DND-41 (cell line): ENCODE measurements at regions not wholly inside any gene's neighbourhood (a gene's known extent, or its start where the extent isn't known, plus 50 kb on each side); places are given as distances from the start of the nearest gene placed in this dataset.

Experiments
- ATAC-seq: fragments of 200-7000 bp; cut with Tn5 transposase; 3 replicates; pipeline ENCODE4 v1.9.1; 2021; ENCODE audit warnings: low read depth; ENCODE audit not compliant: insufficient read depth
- DNase-seq: peaks from one replicate; pipeline ENCODE4 v3.0.0-alpha.2; 2020
- H2AFZ ChIP-seq: 2 replicates; pipeline ENCODE4 v1.6.0; 2012; ENCODE audit warnings: low read depth, low read length
- H3K27ac ChIP-seq: 2 replicates; pipeline ENCODE4 v1.5.1; 2012; ENCODE audit warnings: low read length, inconsistent platforms
- H3K27me3 ChIP-seq: fragments of 200-600 bp; sonication (generic); 2 replicates; pipeline ENCODE4 v1.6.0; 2012; ENCODE audit warnings: low read length, mild to moderate bottlenecking, inconsistent platforms; ENCODE audit not compliant: insufficient read depth, poor library complexity
- H3K36me3 ChIP-seq: 2 replicates; pipeline ENCODE4 v1.5.1; 2012; ENCODE audit warnings: low read length, inconsistent platforms; ENCODE audit not compliant: insufficient read depth
- H3K4me1 ChIP-seq: 2 replicates; pipeline ENCODE4 v1.5.1; 2012; ENCODE audit warnings: mild to moderate bottlenecking, low read length; ENCODE audit not compliant: insufficient read depth
- H3K4me2 ChIP-seq: 2 replicates; pipeline ENCODE4 v1.6.0; 2012; ENCODE audit warnings: mild to moderate bottlenecking, moderate library complexity, low read length, inconsistent platforms; ENCODE audit not compliant: insufficient read depth
- H3K4me3 ChIP-seq, 2 experiments: fragments of 200-600 bp in 1 of 2; shearing (Covaris generic) in 1 of 2; 2 replicates each; pipeline ENCODE4 v1.5.1; 2012 to 2016; ENCODE audit warnings: inconsistent platforms in 2 of 2, low read length in 2 of 2, mild to moderate bottlenecking in 2 of 2, low read depth in 1 of 2, moderate library complexity in 1 of 2
- H3K79me2 ChIP-seq: 2 replicates; pipeline ENCODE4 v1.6.0; 2012; ENCODE audit warnings: low read length, inconsistent platforms; ENCODE audit not compliant: insufficient read depth
- H3K9ac ChIP-seq: 2 replicates; pipeline ENCODE4 v1.6.0; 2012; ENCODE audit warnings: low read depth, mild to moderate bottlenecking, inconsistent platforms, low read length, moderate library complexity
- H3K9me3 ChIP-seq: 2 replicates; pipeline ENCODE4 v1.5.1; 2012; ENCODE audit warnings: low read length, moderate library complexity, mild to moderate bottlenecking, inconsistent platforms; ENCODE audit not compliant: insufficient read depth, severe bottlenecking
- H4K20me1 ChIP-seq: 2 replicates; pipeline ENCODE4 v1.6.0; 2012; ENCODE audit warnings: low read length; ENCODE audit not compliant: insufficient read depth
- EZH2 ChIP-seq: IDR thresholded peaks from 3 replicates; pipeline ENCODE4 v1.6.1; 2012; ENCODE audit warnings: borderline replicate concordance, low read depth, mild to moderate bottlenecking, moderate library complexity, low read length, inconsistent platforms; ENCODE audit not compliant: severe bottlenecking
- TF ChIP-seq, protein P1 (sequence below): IDR thresholded peaks from 2 replicates; pipeline ENCODE4 v1.5.1; 2012; ENCODE audit warnings: borderline replicate concordance, low read length, moderate library complexity, mild to moderate bottlenecking; ENCODE audit not compliant: poor library complexity, severe bottlenecking; ENCODE audit errors: extremely low read depth

DNA sequence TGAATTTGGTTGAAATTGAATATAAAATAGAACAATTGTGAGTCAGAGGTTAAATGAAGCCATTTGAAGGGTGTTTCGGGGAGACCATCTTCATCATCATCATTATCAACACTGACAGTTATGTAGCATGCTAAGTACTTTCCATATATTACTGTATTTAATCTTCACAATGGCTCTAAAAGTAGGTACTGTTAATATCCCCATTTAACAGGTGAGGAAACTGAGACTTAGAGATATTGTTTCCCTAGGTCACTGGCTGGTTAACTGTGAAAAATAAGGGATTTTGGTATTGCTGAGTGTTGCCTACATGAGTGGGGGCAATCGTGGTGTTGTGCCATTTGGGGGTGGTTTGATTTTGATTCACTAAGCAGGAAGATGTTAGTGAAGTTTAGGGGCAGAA lies 100.3 kb downstream of the TBX19 start:
- Histone ChIP-seq H3K4me1 (no peaks in the 10 kb centered on the region), H3K4me2 (no peak overlapping the region), H3K79me2 (no peaks in the 10 kb centered on the region), H4K20me1 (no peaks in the 10 kb centered on the region), H3K36me3 (no peaks in the 10 kb centered on the region), H3K9ac (no peak overlapping the region), H3K27ac (no peak overlapping the region), H3K9me3 (no peaks in the 10 kb centered on the region), H3K4me3 (no peak overlapping the region), H2AFZ (no peak overlapping the region), H3K27me3 (no peaks in the 10 kb centered on the region)
- DNase-seq (no peak), ATAC-seq (no peak)
- TF ChIP-seq, protein P1, sequence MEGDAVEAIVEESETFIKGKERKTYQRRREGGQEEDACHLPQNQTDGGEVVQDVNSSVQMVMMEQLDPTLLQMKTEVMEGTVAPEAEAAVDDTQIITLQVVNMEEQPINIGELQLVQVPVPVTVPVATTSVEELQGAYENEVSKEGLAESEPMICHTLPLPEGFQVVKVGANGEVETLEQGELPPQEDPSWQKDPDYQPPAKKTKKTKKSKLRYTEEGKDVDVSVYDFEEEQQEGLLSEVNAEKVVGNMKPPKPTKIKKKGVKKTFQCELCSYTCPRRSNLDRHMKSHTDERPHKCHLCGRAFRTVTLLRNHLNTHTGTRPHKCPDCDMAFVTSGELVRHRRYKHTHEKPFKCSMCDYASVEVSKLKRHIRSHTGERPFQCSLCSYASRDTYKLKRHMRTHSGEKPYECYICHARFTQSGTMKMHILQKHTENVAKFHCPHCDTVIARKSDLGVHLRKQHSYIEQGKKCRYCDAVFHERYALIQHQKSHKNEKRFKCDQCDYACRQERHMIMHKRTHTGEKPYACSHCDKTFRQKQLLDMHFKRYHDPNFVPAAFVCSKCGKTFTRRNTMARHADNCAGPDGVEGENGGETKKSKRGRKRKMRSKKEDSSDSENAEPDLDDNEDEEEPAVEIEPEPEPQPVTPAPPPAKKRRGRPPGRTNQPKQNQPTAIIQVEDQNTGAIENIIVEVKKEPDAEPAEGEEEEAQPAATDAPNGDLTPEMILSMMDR = no peak
- TF ChIP-seq EZH2 = no peak

DNA sequence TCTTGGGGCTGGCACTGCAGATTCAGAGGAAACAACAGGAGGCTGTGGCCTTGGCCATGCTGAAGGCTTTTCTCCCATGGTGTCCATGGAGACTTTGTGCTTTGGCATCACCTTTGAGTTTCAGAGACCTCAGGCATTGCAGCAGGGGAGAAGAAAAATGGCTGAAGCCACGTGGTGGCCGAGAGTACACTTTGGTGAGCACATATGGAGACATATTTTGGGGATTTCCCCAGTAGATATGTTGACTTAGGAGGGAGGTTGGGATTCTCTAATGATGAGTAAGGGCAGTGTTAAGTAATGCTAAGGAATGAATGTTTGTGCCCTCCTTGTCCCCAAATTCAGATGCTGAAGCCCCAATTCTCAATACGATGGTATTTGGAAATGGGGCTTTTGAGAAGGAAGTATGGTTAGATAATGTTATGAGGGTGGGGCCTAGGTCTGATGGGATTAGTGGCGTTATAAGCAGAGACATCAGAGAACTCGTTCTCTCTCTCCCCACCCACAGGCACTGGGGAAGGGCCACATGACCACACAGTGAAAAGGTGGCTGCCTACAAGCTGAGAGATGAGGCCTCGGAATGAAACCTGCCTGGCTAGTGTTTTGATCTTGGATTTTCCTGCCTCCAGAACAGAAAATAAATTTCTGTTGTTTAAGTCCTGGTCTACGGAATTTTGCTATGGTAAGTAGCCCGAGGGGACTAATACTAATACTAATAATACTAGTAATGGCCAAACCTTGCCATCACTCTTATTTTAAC lies 98.6 kb downstream of the TBX19 start:
- H2AFZ ChIP-seq = no peak overlapping the region
- H3K9me3 ChIP-seq = no peaks in the 10 kb centered on the region

DNA sequence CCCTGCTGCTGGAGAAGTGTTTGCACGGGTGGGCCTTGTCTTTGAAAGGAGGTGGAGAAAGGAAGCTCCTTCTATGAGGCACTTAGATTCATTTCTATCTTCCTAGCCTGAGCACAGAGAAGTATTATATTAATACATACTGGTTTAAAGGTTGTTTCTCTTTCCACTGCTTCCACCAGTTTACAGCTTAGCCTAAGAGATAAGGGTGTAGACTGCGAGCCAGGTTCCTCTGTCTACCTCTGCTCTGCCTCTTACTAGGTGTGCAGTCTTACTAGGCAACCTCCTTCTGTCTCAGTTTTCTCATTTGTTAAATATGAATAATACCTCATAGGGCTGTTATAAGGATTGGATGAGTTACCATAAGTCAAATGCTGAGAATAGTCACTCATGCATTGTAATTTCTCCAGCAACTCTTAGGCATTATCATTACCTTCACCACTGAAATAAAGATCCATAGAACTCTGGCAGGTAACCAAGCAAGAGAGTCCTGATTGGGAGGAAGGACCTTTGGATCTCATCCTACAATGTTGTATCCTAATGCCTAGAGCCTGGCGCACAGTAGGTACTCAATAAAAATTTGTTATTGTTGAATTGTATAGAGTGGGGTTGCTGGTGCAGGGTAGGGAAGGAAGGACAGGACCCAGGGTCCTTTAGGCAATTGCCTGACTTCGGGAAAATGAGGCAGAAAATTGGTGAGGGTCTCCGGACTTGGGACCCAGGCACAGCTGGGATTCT lies 95.1 kb downstream of the TBX19 start:
- Histone ChIP-seq H3K4me3 (no peak overlapping the region), H3K9me3 (no peaks in the 10 kb centered on the region), H2AFZ (no peak overlapping the region), H3K4me2 (no peak overlapping the region), H3K79me2 (no peaks in the 10 kb centered on the region), H3K9ac (no peak overlapping the region), H4K20me1 (no peaks in the 10 kb centered on the region), H3K27me3 (no peaks in the 10 kb centered on the region), H3K4me1 (no peaks in the 10 kb centered on the region), H3K27ac (no peak overlapping the region), H3K36me3 (no peaks in the 10 kb centered on the region)
- TF ChIP-seq, protein P1 = no peak
- ATAC-seq (no peak), DNase-seq (no peak)

More for the DNA sequence above, 98.6 kb downstream of the TBX19 start:
- TF ChIP-seq, protein P1 = no peak
- no peak for TF ChIP-seq EZH2
- Histone ChIP-seq H3K27ac (no peak overlapping the region), H3K27me3 (no peaks in the 10 kb centered on the region), H3K4me1 (no peaks in the 10 kb centered on the region), H3K4me3 (no peak overlapping the region), H3K9ac (no peak overlapping the region), H3K4me2 (no peak overlapping the region), H4K20me1 (no peaks in the 10 kb centered on the region), H3K79me2 (no peaks in the 10 kb centered on the region), H3K36me3 (no peaks in the 10 kb centered on the region)
- ATAC-seq (no peak), DNase-seq (no peak)
